IPS DF 6.9 (cell line): ENCODE measurements at regions not wholly inside any gene's neighbourhood (a gene's known extent, or its start where the extent isn't known, plus 50 kb on each side); places are given as distances from the start of the nearest gene placed in this dataset.

ENCODE experiments used
- DNase-seq: peaks from one replicate; pipeline ENCODE4 v3.0.0-alpha.2; 2013; ENCODE audit warnings: low read depth, low spot score
- H3K27ac ChIP-seq: one replicate; pipeline ENCODE4 v1.5.1; 2013; ENCODE audit warnings: low read length, control low read depth
- H3K27me3 ChIP-seq: 2 replicates; pipeline ENCODE4 v1.6.1; 2013; ENCODE audit warnings: mild to moderate bottlenecking, low read length; ENCODE audit not compliant: control insufficient read depth, insufficient read depth
- H3K36me3 ChIP-seq: 2 replicates; pipeline ENCODE4 v1.6.1; 2013; ENCODE audit warnings: low read length; ENCODE audit not compliant: control insufficient read depth, insufficient read depth
- H3K4me1 ChIP-seq: 2 replicates; pipeline ENCODE4 v1.6.1; 2013; ENCODE audit warnings: low read length; ENCODE audit not compliant: control insufficient read depth, insufficient read depth
- H3K4me3 ChIP-seq: 2 replicates; pipeline ENCODE4 v1.5.1; 2013; ENCODE audit warnings: mild to moderate bottlenecking, low read length
- H3K9me3 ChIP-seq: 2 replicates; pipeline ENCODE4 v1.6.1; 2013; ENCODE audit warnings: low read length, inconsistent platforms; ENCODE audit not compliant: control insufficient read depth, insufficient read depth
- WGBS: extraction: QIAGEN DNeasy Blood & Tissue Kit; methylation state at CpG from one replicate; pipeline ENCODE4 v1.1.7; 2013; ENCODE audit warnings: mixed read lengths, missing lambda C conversion rate; ENCODE audit not compliant: insufficient read length, insufficient coverage; 5-methylcytosine and 5-hydroxymethylcytosine counted together

DNA sequence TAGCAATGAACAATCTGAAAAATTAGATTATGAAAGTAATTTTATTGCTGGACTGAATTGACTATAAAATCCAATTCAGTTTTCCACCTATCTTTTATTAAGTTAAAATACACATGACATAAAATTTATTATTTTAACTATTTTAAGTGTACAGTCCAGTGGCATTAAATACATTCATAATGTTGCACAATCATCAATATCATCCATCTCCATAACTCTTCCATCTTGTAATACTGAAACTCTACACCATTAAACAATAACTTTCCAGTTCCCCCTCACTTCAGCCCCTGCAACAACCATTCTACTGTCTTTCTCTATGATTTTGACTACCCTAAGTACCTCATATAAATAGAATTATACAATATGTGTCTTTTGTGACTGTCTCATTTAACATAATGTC, 200.6 kb upstream of the ITGA1 start:
- Histone ChIP-seq H3K36me3 (no peaks in the 10 kb centered on the region), H3K4me1 (no peaks in the 10 kb centered on the region), H3K27ac (no peak overlapping the region), H3K27me3 (no peaks in the 10 kb centered on the region), H3K4me3 (no peak overlapping the region), H3K9me3 (no peaks in the 10 kb centered on the region)
- DNase-seq: no peak

DNA sequence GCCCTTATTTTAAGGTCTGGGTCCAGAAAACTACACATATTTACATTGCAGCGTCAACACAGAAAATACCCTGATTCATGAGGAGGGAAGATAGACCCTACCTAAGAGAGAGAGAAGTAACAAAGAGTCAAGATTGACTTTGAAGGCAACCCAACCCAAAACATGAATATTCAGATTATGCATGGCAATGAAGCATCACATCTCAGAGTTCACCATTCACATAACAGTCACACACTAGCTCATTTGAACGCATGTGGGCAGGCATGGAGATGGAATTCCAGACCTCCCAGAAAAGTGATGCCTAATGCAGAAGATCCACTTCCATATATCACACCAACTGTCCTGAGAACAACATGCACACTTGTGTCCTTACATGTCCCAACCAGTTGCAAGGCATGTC, 190.1 kb upstream of the ITGA1 start:
- Histone ChIP-seq H3K9me3 (no peaks in the 10 kb centered on the region), H3K4me1 (no peaks in the 10 kb centered on the region; the same call in 1 of the 2 replicates), H3K27ac (no peak overlapping the region), H3K36me3 (no peaks in the 10 kb centered on the region), H3K27me3 (no peaks in the 10 kb centered on the region), H3K4me3 (no peak overlapping the region)
- no CpG with 5 or more reads among the region's 2 CpGs for WGBS
- DNase-seq: no peak

DNA sequence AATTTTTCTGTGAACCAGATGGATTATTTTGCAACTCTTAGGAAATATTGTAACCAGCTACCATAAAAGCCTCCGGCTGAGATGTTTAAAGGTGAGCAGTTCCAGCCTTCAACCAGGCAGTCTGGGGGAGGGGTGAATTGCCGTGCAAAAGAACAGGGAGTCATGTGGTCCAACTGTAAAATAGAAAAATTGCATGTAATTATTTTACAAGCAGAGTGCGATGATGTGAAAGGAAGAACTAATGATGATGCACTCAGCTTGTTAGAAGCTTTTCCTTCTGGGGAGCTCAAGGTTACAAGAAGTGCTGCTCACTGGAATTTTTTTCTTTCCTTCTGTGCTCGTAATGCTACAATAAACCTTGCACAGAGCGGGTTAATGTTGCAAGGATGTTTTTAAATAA, 188.7 kb upstream of the ITGA1 start:
- H3K9me3 ChIP-seq: no peaks in the 10 kb centered on the region
- no peaks in the 10 kb centered on the region for H3K27me3 ChIP-seq
- H3K27ac ChIP-seq: no peak overlapping the region
- H3K4me1 ChIP-seq: no peaks in the 10 kb centered on the region; the same call in 1 of the 2 replicates
- no peak overlapping the region for H3K4me3 ChIP-seq
- no peak for DNase-seq
- no peaks in the 10 kb centered on the region for H3K36me3 ChIP-seq
- no CpG with 5 or more reads among the region's 5 CpGs for WGBS

DNA sequence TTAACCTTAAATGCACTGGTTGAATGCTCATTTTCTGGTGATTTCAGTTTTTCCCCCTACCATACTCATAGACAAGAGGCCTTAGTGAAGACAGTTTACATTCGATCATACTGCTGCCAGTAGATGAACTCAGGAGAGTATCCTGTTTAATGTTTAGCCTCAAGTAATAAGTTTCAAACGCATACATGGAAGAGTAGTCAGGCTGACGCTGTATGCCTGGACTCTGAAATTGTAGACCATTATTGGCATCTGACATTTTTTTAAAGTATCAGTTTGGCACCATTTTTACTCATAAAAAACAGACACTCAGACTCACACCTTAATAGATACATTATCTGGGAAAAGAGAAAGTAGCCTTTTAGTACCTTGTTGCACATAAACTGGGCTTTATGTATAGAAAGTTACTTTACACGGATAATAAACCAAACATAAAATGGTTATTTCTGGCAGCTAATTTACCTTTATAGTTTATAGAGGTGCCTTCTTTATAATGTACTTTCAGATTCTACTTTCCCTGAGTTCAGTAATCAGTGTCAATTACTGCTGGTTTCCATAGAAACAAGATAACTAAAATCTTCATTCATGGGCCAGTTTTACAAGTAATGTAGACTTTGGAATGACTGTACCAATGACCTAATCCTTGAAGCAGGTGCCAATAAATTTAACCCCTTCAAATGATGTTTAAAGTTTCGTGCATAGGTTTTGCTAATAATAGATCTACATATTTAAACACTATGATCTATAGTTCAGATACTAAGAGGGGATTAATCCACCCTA, 183.8 kb upstream of the ITGA1 start:
- no peak for DNase-seq
- Histone ChIP-seq H3K27ac (no peak overlapping the region), H3K9me3 (no peaks in the 10 kb centered on the region), H3K4me3 (no peak overlapping the region), H3K36me3 (no peaks in the 10 kb centered on the region), H3K27me3 (no peaks in the 10 kb centered on the region), H3K4me1 (no peaks in the 10 kb centered on the region)
- no CpG with 5 or more reads among the region's 5 CpGs for WGBS

DNA sequence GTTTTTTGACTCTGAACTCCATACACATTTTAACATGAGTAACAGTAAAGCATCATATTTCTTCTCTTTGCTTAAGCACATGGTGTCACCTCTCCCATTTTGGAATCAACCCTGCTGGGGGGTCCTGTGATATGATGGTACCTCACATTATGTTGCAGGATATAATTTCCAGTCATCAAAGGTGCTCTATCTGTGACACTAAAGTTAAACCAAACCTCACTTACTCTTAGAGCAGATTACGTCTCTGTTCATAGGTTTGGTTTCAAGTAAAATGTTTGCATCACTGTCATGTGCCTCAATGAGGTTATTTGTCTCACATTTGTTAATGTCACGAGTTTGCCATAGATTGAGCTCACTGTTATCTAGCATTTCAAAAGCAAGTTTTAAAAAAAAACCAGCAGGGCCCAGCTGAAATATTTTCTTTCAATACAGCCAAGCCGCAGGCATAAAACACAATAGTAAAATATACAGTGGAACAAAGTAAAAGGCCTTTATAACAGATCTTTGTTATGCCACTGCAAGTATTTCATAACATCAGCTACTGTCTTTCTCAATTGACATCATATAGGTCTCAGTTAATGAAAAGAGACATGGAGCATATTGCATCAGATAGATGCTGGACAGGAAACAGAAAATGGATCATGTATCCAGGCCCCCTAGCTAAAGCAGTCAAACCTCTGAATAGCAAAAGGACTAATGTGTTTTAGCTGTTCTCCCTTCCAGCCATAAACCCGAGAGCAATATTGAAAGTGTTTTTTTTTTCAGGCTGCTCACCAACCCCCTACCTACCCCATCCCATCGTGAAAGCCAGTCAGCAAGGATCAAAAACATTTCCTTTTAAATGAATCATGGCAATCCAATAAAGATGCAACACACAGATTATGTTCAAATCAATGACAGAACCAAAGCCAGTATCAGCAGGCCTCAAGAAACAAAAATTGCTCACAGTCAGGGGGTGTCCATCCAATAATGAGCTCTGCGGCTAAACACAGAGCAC, 182.1 kb upstream of the ITGA1 start:
- Histone ChIP-seq H3K4me3 (no peak overlapping the region), H3K9me3 (no peaks in the 10 kb centered on the region), H3K36me3 (no peaks in the 10 kb centered on the region), H3K4me1 (no peaks in the 10 kb centered on the region), H3K27me3 (no peaks in the 10 kb centered on the region), H3K27ac (no peak overlapping the region)
- no peak for DNase-seq
- no CpG with 5 or more reads among the region's 6 CpGs for WGBS

DNA sequence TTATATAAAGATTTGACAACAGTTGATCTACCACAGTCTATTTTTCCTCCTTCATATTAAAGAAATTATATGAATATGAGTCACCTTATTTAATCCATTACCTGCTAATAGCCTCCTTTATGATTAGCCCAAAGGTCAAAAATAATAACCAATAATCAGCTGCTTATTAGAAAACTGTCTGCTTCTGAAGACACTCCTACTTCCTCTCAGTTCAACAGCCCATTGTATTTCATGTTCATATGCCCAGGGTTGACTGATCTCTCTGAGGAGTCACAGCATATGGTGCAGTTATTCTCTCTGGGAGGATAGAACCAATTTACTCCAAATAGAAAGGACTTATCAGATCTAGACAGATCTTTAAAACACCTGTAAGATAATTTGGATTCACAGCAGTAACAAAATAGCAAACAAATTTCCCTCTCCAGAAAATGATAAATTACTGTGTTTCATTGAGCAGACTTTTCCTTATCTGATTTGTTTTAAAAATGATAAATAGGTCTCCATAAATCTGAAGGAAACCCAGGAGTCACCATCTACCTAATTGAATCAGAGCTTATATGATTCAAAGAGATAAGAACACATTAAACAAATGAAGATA, 180.4 kb upstream of the ITGA1 start:
- no peak for DNase-seq
- Histone ChIP-seq H3K27me3 (no peaks in the 10 kb centered on the region), H3K36me3 (no peaks in the 10 kb centered on the region), H3K9me3 (no peaks in the 10 kb centered on the region), H3K27ac (no peak overlapping the region), H3K4me1 (no peaks in the 10 kb centered on the region), H3K4me3 (no peak overlapping the region)

DNA sequence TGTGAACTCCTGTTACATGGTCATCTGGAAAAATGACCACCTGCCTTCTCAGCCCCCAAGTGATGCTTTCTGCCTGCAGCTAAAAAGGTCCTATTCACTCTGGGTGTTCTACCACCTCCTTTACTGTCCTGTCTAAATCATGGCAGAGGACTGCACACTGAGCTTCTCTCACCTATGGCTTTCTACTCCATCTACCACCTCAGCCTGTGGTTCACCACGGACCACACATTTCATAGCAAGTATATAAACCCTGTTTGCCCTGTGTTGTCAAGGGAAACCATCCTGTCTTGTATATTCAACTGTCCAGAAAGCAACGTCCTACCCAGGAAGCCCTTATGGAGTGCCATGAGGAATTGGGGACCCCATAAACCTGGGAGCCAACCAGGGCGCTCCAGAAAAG, 167.4 kb upstream of the ITGA1 start:
- no peaks in the 10 kb centered on the region for H3K27me3 ChIP-seq
- H3K4me3 ChIP-seq: no peak overlapping the region
- WGBS: no CpG with 5 or more reads among the region's 3 CpGs
- no peaks in the 10 kb centered on the region for H3K36me3 ChIP-seq
- no peaks in the 10 kb centered on the region for H3K9me3 ChIP-seq
- no peak overlapping the region for H3K27ac ChIP-seq
- no peak for DNase-seq
- no peaks in the 10 kb centered on the region for H3K4me1 ChIP-seq

DNA sequence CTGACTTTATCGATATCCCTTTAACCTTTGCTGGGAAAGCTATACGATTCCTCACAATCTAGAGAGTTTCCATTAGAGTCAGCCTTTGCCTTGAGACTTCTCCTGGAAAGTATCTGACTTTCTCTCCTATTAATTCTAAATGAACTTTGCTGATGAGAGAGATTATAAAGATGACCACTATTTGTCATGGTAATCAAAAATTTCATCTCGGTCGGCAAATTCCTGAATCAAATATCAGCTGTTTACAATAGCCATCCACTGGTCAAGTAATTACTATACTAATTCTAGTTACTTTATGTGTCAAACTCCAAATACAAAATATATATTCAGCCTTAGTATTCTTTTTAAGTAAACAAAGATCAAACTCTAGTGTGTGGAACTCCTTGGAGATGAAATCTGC, 164.4 kb upstream of the ITGA1 start:
- H3K9me3 ChIP-seq: no peaks in the 10 kb centered on the region
- H3K36me3 ChIP-seq: no peaks in the 10 kb centered on the region
- WGBS: no CpG with 5 or more reads among the region's 4 CpGs
- H3K4me1 ChIP-seq: no peaks in the 10 kb centered on the region
- H3K27me3 ChIP-seq: no peaks in the 10 kb centered on the region
- no peak for DNase-seq
- no peak overlapping the region for H3K4me3 ChIP-seq
- H3K27ac ChIP-seq: no peak overlapping the region

DNA sequence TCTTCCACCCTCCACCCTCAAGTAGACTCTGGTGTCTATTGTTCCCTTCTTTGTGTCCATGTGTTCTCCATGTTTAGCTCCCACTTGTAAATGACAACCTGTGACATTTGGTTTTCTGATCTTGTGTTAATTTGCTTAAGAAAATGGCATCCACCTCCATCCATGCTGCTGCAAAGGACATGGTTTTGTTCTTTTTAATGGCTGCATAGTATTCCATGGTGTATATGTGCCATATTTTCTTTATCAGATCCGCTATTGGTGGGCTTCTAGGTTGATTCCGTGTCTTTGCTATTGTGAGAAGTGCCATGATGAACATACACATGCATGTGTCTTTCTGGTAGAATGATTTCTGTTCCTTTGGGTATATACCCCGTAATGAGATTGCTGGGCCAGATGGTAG, 163.4 kb upstream of the ITGA1 start:
- no peaks in the 10 kb centered on the region for H3K9me3 ChIP-seq
- no CpG with 5 or more reads among the region's 3 CpGs for WGBS

DNA sequence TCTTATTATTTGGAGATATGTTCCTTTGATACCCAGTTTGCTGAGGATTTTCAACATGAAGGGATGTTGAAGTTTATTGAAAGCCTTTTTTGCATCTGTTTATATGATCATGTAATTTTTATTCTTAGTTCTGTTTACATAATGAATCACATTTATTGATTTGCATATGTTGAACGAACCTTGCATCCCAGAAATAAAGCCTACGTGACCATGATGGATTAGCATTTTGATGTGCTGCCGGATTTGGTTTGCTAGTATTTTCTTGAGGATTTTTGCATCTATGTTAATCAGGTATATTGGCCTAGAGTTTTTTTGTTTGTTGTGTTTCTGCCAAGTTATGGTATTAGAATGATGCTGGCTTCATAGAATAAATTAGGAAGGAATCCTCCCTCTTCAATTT, 161.4 kb upstream of the ITGA1 start:
- no peak overlapping the region for H3K4me3 ChIP-seq
- DNase-seq: no peak
- H3K4me1 ChIP-seq: no peaks in the 10 kb centered on the region
- no peaks in the 10 kb centered on the region for H3K9me3 ChIP-seq
- WGBS: no CpG with 5 or more reads among the region's 3 CpGs
- no peaks in the 10 kb centered on the region for H3K27me3 ChIP-seq
- H3K36me3 ChIP-seq: no peaks in the 10 kb centered on the region
- H3K27ac ChIP-seq: no peak overlapping the region

More for the DNA sequence above, 163.4 kb upstream of the ITGA1 start:
- Histone ChIP-seq H3K27me3 (no peaks in the 10 kb centered on the region), H3K27ac (no peak overlapping the region), H3K4me1 (no peaks in the 10 kb centered on the region), H3K36me3 (no peaks in the 10 kb centered on the region), H3K4me3 (no peak overlapping the region)
- DNase-seq: no peak
